NCI-H524 treated with DMSO at 0.1 percent for 48 hours (cell line): ENCODE measurements at regions not wholly inside any gene's neighbourhood (a gene's known extent, or its start where the extent isn't known, plus 50 kb on each side); places are given as distances from the start of the nearest gene placed in this dataset.

Experiments used
- DNase-seq: peaks from one replicate; lab custom pipeline; 2025; lab: John Stamatoyannopoulos, UW

GRCh38 chr2:120828829-120829632 lies 93.4 kb downstream of the GLI2 start:
- DNase-seq, result no peak

GRCh38 chr2:120829633-120830025 lies 94.0 kb downstream of the GLI2 start:
- DNase-seq, result no peak

- DNase-seq, result no peak
Observed at GRCh38 chr2:120830096-120830830, 94.6 kb downstream of the GLI2 start.

- DNase-seq, result no peak
Observed at GRCh38 chr2:120831086-120831485, 95.4 kb downstream of the GLI2 start.

GRCh38 chr2:120831891-120832290 lies 96.2 kb downstream of the GLI2 start:
- DNase-seq, result no peak

GRCh38 chr2:120832296-120833070 lies 96.8 kb downstream of the GLI2 start:
- DNase-seq, result no peak

- DNase-seq, result no peak
Observed at GRCh38 chr2:120833127-120833675, 97.5 kb downstream of the GLI2 start.

GRCh38 chr2:120834206-120834605 lies 98.5 kb downstream of the GLI2 start:
- DNase-seq, result no peak

- no peak for DNase-seq
Observed at GRCh38 chr2:120836281-120836680, 100.6 kb downstream of the GLI2 start.

- no peak for DNase-seq
Observed at GRCh38 chr2:120840795-120841487, 105.3 kb downstream of the GLI2 start.

GRCh38 chr2:120842456-120843439 lies 107.1 kb downstream of the GLI2 start:
- DNase-seq, result no peak

GRCh38 chr2:120844070-120844738 lies 108.5 kb downstream of the GLI2 start:
- no peak for DNase-seq

GRCh38 chr2:120845277-120845676 lies 109.6 kb downstream of the GLI2 start:
- no peak for DNase-seq

- DNase-seq, result no peak
Observed at GRCh38 chr2:120846406-120847095, 110.9 kb downstream of the GLI2 start.

- DNase-seq, result peak; percentile 89
Observed at GRCh38 chr2:120847700-120848321, 112.1 kb downstream of the GLI2 start.

- DNase-seq, result no peak
Observed at GRCh38 chr2:120849278-120849677, 113.6 kb downstream of the GLI2 start.

GRCh38 chr2:120850551-120850950 lies 114.9 kb downstream of the GLI2 start:
- DNase-seq, result no peak

- DNase-seq, result no peak
Observed at GRCh38 chr2:120851116-120851773, 115.6 kb downstream of the GLI2 start.
